Brain microvascular endothelial cell (primary cell): ENCODE measurements at regions not wholly inside any gene's neighbourhood (a gene's known extent, or its start where the extent isn't known, plus 50 kb on each side); places are given as distances from the start of the nearest gene placed in this dataset.

ENCODE experiments used
- DNase-seq: peaks from one replicate; pipeline ENCODE4 v3.0.0-alpha.2; 2020
- H3K27ac ChIP-seq: fragments of 250-450 bp; sonication (Bioruptor Pico); 2 replicates; pipeline ENCODE4 v1.5.1; 2020; ENCODE audit warnings: mild to moderate bottlenecking, moderate library complexity
- H3K27me3 ChIP-seq: fragments of 250-450 bp; sonication (Bioruptor Pico); replicated peaks from 2 replicates; pipeline ENCODE4 v1.5.1; 2020; ENCODE audit warnings: mild to moderate bottlenecking
- H3K36me3 ChIP-seq: fragments of 250-450 bp; sonication (Bioruptor Pico); replicated peaks from 2 replicates; pipeline ENCODE4 v1.5.1; 2020; ENCODE audit warnings: mild to moderate bottlenecking
- H3K4me3 ChIP-seq: 2 replicates; pipeline ENCODE4 v1.5.1; 2011; ENCODE audit warnings: low read depth, mild to moderate bottlenecking, control low read depth, low read length, moderate library complexity
- in situ Hi-C: cut with HindIII; loops from 2 replicates; pipeline ENCODE4 v1.10.0; 2017; ENCODE audit warnings: low sequenced_read_pairs, low pct_ligation_motif_present
- TF ChIP-seq, protein P1 (sequence below): IDR thresholded peaks from 2 replicates; pipeline ENCODE4 v1.5.1; 2011; ENCODE audit warnings: low read depth, mild to moderate bottlenecking, moderate library complexity, low read length, control low read depth, inconsistent platforms; ENCODE audit errors: missing control alignments

DNA sequence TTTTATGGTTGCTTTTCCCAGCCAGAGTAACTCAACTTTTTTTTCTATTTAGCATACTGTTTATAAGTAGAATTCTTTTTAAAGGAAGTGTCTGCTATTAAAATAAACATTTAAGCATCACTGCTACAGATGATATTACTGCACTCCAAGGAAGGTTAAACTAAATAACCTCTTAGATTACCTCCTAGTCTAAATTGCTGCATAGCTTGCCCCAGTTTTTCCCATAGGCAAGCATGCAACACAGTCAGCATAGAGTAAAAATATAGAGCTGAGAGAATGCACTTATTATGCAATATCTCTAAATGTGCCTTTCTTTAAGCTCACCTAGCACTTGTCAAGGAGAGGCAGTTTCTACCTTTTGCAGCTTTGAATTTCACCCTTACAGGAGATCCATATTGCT, 1392.4 kb upstream of the CELF2 start:
- no peak overlapping the region for H3K27ac ChIP-seq
- H3K27me3 ChIP-seq = no peaks in the 10 kb centered on the region
- DNase-seq = no peak
- H3K4me3 ChIP-seq = no peak overlapping the region
- H3K36me3 ChIP-seq = no peaks in the 10 kb centered on the region
- in situ Hi-C loops = no loop called here
- TF ChIP-seq, protein P1, sequence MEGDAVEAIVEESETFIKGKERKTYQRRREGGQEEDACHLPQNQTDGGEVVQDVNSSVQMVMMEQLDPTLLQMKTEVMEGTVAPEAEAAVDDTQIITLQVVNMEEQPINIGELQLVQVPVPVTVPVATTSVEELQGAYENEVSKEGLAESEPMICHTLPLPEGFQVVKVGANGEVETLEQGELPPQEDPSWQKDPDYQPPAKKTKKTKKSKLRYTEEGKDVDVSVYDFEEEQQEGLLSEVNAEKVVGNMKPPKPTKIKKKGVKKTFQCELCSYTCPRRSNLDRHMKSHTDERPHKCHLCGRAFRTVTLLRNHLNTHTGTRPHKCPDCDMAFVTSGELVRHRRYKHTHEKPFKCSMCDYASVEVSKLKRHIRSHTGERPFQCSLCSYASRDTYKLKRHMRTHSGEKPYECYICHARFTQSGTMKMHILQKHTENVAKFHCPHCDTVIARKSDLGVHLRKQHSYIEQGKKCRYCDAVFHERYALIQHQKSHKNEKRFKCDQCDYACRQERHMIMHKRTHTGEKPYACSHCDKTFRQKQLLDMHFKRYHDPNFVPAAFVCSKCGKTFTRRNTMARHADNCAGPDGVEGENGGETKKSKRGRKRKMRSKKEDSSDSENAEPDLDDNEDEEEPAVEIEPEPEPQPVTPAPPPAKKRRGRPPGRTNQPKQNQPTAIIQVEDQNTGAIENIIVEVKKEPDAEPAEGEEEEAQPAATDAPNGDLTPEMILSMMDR = no peak

DNA sequence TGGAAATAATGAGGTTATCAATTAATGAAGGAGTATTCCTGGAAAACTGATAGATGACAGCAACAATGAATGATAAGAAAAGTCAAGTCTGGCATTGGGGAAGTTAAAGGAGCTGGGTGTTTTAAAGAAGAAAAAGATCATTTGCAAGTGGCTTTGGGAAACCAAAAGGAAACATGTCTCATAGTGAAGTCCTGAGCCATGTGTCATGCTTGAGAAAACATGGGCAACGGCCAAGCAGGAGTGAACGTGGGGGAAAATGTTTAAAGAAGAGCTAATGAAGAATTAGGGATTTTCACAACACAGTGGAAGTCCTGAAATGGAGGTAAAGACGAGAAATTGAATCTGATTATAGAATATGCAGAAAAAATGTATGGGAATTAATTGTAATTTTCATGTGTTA, 1383.2 kb upstream of the CELF2 start:
- peak overlapping the region; percentile 37 for H3K27ac ChIP-seq
- no peak overlapping the region for H3K4me3 ChIP-seq
- in situ Hi-C loops = no loop called here
- no peaks in the 10 kb centered on the region for H3K27me3 ChIP-seq
- DNase-seq = peak; percentile 78
- TF ChIP-seq, protein P1 = no peak
- no peaks in the 10 kb centered on the region for H3K36me3 ChIP-seq

DNA sequence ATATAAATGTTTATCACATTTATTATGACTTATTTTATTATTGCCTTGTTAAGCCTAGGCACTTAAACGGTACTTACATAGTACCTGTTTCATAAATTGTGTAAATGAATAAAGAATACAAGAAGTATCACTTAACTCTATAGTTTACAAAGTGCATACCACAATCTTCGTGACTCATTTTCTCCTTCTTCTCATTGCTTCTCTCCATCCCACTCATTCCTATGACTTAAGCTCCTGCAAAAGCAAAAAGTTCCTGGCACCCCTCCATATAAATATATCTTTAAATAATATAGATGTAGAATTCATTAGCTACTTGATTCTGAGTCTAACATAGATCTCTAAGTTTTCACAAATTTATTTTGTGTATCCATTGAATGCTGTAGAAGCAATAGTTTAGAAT, 1382.0 kb upstream of the CELF2 start:
- peak; percentile 43 for DNase-seq
- Histone ChIP-seq H3K27ac (peak overlapping the region; percentile 37), H3K36me3 (no peaks in the 10 kb centered on the region), H3K27me3 (no peaks in the 10 kb centered on the region), H3K4me3 (no peak overlapping the region)
- in situ Hi-C loops = no loop called here
- TF ChIP-seq, protein P1 = no peak

DNA sequence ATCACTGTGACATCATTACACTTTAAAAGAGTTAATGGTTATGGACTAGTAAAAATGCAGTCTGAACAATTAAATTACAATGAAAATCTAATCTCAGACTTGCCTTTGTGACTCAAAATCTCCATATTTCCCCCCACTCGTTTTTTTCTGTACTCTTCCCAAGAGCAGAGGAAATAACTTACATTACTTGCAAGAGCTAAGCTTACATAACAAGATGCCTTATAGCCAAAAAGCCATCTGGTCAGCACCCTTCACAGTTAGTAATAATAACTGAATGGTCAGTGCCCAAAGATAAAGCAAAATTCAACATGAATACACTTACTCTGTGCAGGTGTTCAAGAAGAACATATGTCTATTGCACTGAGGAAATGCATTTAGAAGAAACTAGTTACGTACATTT, 1381.5 kb upstream of the CELF2 start:
- H3K27me3 ChIP-seq = no peaks in the 10 kb centered on the region
- no peaks in the 10 kb centered on the region for H3K36me3 ChIP-seq
- in situ Hi-C loops = no loop called here
- H3K4me3 ChIP-seq = no peak overlapping the region
- DNase-seq = no peak
- no peak overlapping the region for H3K27ac ChIP-seq
- TF ChIP-seq, protein P1 = no peak

DNA sequence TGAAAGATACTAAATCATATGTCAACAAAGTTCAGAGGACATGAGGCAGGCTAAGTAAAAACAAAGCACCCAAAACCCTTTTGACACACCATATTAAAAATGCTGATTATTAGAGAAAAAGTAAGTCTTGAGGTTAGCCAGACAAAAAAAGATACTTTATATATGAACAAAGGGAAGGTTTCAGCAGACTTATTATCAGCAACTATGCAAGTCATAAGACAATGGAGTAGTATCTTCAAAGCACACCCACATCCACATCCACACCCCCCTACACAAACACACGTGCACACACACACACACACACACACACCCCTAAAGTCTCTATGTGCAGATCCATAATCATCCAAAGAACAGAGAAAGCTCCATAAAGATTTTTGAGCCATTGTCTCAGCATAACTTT, 1373.9 kb upstream of the CELF2 start:
- Histone ChIP-seq H3K27me3 (no peaks in the 10 kb centered on the region), H3K27ac (no peak overlapping the region), H3K36me3 (no peaks in the 10 kb centered on the region), H3K4me3 (no peak overlapping the region)
- DNase-seq = no peak
- in situ Hi-C loops = no loop called here
- TF ChIP-seq, protein P1 = no peak

DNA sequence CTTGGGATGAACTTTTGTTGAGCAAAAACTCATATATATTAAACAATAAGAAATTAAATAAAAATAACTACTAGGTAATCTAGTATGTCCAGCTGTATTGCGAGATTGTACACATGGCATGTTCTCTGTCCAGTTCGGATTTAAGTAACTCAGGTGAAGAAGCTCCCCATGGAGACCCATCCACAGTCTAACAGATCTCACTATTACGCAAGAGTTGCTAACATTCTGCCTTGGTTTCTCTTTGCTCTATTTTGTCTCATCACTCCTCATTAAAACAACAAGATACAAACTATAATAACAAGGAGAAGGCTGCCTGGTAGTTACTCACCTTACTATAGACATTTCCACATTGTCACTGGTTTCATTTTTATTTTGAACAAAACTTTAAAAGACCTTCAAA, 1372.3 kb upstream of the CELF2 start:
- in situ Hi-C loops = no loop called here
- no peak overlapping the region for H3K4me3 ChIP-seq
- no peak overlapping the region for H3K27ac ChIP-seq
- no peaks in the 10 kb centered on the region for H3K36me3 ChIP-seq
- no peaks in the 10 kb centered on the region for H3K27me3 ChIP-seq
- TF ChIP-seq, protein P1 = no peak
- no peak for DNase-seq
